OCI-LY3 (cell line): ENCODE measurements at regions not wholly inside any gene's neighbourhood (a gene's known extent, or its start where the extent isn't known, plus 50 kb on each side); places are given as distances from the start of the nearest gene placed in this dataset.

ENCODE experiments used
- H2AFZ ChIP-seq: fragments of 200-600, 300-600 bp; shearing (Covaris generic); 2 replicates; pipeline ENCODE4 v1.6.0; 2014; ENCODE audit warnings: antibody characterized with exemption, low read depth, low read length
- H3K27ac ChIP-seq: fragments of 200-600, 300-600 bp; sonication (generic); 2 replicates; pipeline ENCODE4 v1.5.1; 2014; ENCODE audit warnings: mild to moderate bottlenecking, low read length, moderate library complexity, mixed read lengths
- H3K27me3 ChIP-seq: fragments of 200-600, 300-600 bp; sonication (generic); 2 replicates; pipeline ENCODE4 v1.6.1; 2014; ENCODE audit warnings: low read depth, low read length, mixed read lengths
- H3K36me3 ChIP-seq: fragments of 200-600, 300-600 bp; sonication (generic); replicated peaks from 2 replicates; pipeline ENCODE3; 2014; ENCODE audit warnings: low read depth, low read length, mixed read lengths
- H3K4me1 ChIP-seq: fragments of 300-600, 200-600 bp; sonication (generic); 2 replicates; pipeline ENCODE4 v1.6.1; 2014; ENCODE audit warnings: low read length, mixed read lengths
- H3K4me2 ChIP-seq: fragments of 200-600, 300-600 bp; sonication (generic); 2 replicates; pipeline ENCODE4 v1.6.1; 2014; ENCODE audit warnings: low read length, mixed read lengths
- H3K4me3 ChIP-seq: fragments of 300-600, 200-600 bp; sonication (generic); 2 replicates; pipeline ENCODE4 v1.5.1; 2014; ENCODE audit warnings: antibody characterized with exemption, mild to moderate bottlenecking, low read length, moderate library complexity
- H3K79me2 ChIP-seq: fragments of 300-600, 200-600 bp; shearing (Covaris generic); 2 replicates; pipeline ENCODE4 v1.6.1; 2014; ENCODE audit warnings: mild to moderate bottlenecking, low read length, mixed read lengths
- H3K9ac ChIP-seq: fragments of 300-600, 200-600 bp; shearing (Covaris generic); 2 replicates; pipeline ENCODE4 v1.6.0; 2014; ENCODE audit warnings: mild to moderate bottlenecking, low read length, moderate library complexity
- H3K9me3 ChIP-seq: fragments of 200-600, 300-600 bp; shearing (Covaris generic); 2 replicates; pipeline ENCODE4 v1.6.1; 2014; ENCODE audit warnings: low read length, mixed read lengths; ENCODE audit not compliant: insufficient read depth
- H4K20me1 ChIP-seq: fragments of 200-600, 300-600 bp; sonication (generic); 2 replicates; pipeline ENCODE4 v1.6.1; 2016; ENCODE audit warnings: low read length, mixed read lengths; ENCODE audit not compliant: insufficient read depth
- CTCF ChIP-seq: fragments of 200-600, 300-600 bp; sonication (generic); IDR thresholded peaks from 2 replicates; pipeline ENCODE4 v1.5.1; 2014; ENCODE audit warnings: antibody characterized with exemption, low read length, low read depth
- EZH2phosphoT487 ChIP-seq: fragments of 200-600 bp; shearing (Covaris generic); IDR thresholded peaks from 2 replicates; pipeline ENCODE4 v1.6.1; 2018; ENCODE audit warnings: antibody characterized with exemption, mixed run types, low read depth

- H2AFZ ChIP-seq: no peak overlapping the region
- no peak overlapping the region for H3K27ac ChIP-seq
- no peak overlapping the region for H3K4me3 ChIP-seq
- no peak overlapping the region for H3K4me2 ChIP-seq
- no peaks in the 10 kb centered on the region for H3K36me3 ChIP-seq
- no peaks in the 10 kb centered on the region for H3K79me2 ChIP-seq
- no peak overlapping the region for H3K9ac ChIP-seq
- H4K20me1 ChIP-seq: no peaks in the 10 kb centered on the region
- TF ChIP-seq CTCF (no peak), EZH2phosphoT487 (no peak)
- no peaks in the 10 kb centered on the region for H3K4me1 ChIP-seq
- H3K27me3 ChIP-seq: no peaks in the 10 kb centered on the region
- peaks cover 7% of the 10 kb centered on the region for H3K9me3 ChIP-seq
Observed at GRCh38 chr2:89767572-89768435, 1076.3 kb downstream of the RPIA start.

GRCh38 chr2:89775885-89776284 is 1084.4 kb downstream of the RPIA start:
- Histone ChIP-seq H3K4me1 (no peaks in the 10 kb centered on the region), H3K9me3 (peaks cover 60% of the 10 kb centered on the region), H3K27ac (no peak overlapping the region), H3K36me3 (no peaks in the 10 kb centered on the region), H3K4me2 (no peak overlapping the region), H2AFZ (no peak overlapping the region), H3K79me2 (no peaks in the 10 kb centered on the region), H4K20me1 (no peaks in the 10 kb centered on the region), H3K9ac (no peak overlapping the region), H3K27me3 (no peaks in the 10 kb centered on the region), H3K4me3 (no peak overlapping the region)
- TF ChIP-seq CTCF: no peak
- no peak for TF ChIP-seq EZH2phosphoT487

- Histone ChIP-seq H3K9ac (no peak overlapping the region), H3K9me3 (peaks cover 88% of the 10 kb centered on the region), H3K4me3 (no peak overlapping the region), H3K4me1 (no peaks in the 10 kb centered on the region), H3K27me3 (no peaks in the 10 kb centered on the region), H3K36me3 (no peaks in the 10 kb centered on the region), H3K27ac (no peak overlapping the region), H3K79me2 (no peaks in the 10 kb centered on the region), H3K4me2 (no peak overlapping the region), H2AFZ (no peak overlapping the region), H4K20me1 (no peaks in the 10 kb centered on the region)
- TF ChIP-seq CTCF (no peak), EZH2phosphoT487 (no peak)
Observed at GRCh38 chr2:89780318-89780717, 1088.8 kb downstream of the RPIA start.

GRCh38 chr2:89781962-89782361 is 1090.5 kb downstream of the RPIA start:
- Histone ChIP-seq H3K36me3 (no peaks in the 10 kb centered on the region), H3K79me2 (no peaks in the 10 kb centered on the region), H3K4me1 (no peaks in the 10 kb centered on the region), H3K27ac (no peak overlapping the region), H3K27me3 (no peaks in the 10 kb centered on the region), H3K4me2 (no peak overlapping the region), H3K9me3 (peaks cover 73% of the 10 kb centered on the region), H2AFZ (no peak overlapping the region), H3K4me3 (no peak overlapping the region), H4K20me1 (no peaks in the 10 kb centered on the region), H3K9ac (no peak overlapping the region)
- TF ChIP-seq EZH2phosphoT487 (no peak), CTCF (no peak)
